Mesothelial cell of epicardium (in vitro differentiated cells): ENCODE measurements at regions not wholly inside any gene's neighbourhood (a gene's known extent, or its start where the extent isn't known, plus 50 kb on each side); places are given as distances from the start of the nearest gene placed in this dataset.

ENCODE experiments used
- DNase-seq, 2 experiments: peaks; one replicate each; pipeline ENCODE4 v3.0.0; 2021; ENCODE audit warnings: low spot score in 2 of 2; ENCODE audit not compliant: unreplicated experiment in 2 of 2
- H3K27ac Mint-ChIP-seq: 2 replicates; pipeline ENCODE4 v1.8.0; 2021; ENCODE audit warnings: mixed read lengths
- H3K27me3 Mint-ChIP-seq: 2 replicates; pipeline ENCODE4 v1.8.0; 2021; ENCODE audit warnings: low read depth, mixed read lengths
- H3K36me3 Mint-ChIP-seq: 2 replicates; pipeline ENCODE4 v1.8.0; 2021; ENCODE audit warnings: mixed read lengths
- H3K4me1 Mint-ChIP-seq: 2 replicates; pipeline ENCODE4 v1.8.0; 2021; ENCODE audit warnings: mixed read lengths
- H3K4me3 Mint-ChIP-seq: 2 replicates; pipeline ENCODE4 v1.8.0; 2021; ENCODE audit warnings: mild to moderate bottlenecking, moderate library complexity, mixed read lengths
- H3K9me3 Mint-ChIP-seq: 2 replicates; pipeline ENCODE4 v1.8.0; 2021; ENCODE audit warnings: mixed read lengths
- CTCF ChIP-seq: fragments of 200-600 bp; sonication (generic); IDR thresholded peaks from one replicate; pipeline ENCODE4 v1.5.0; 2021; ENCODE audit warnings: antibody characterized with exemption; ENCODE audit not compliant: unreplicated experiment

- peaks cover under 1% of the 10 kb centered on the region for H3K9me3 Mint-ChIP-seq
- H3K36me3 Mint-ChIP-seq = no peaks in the 10 kb centered on the region
- H3K27me3 Mint-ChIP-seq = no peaks in the 10 kb centered on the region
- no peak overlapping the region for H3K4me3 Mint-ChIP-seq
- no peak for DNase-seq
- TF ChIP-seq CTCF = no peak
- H3K27ac Mint-ChIP-seq = no peak overlapping the region
- peaks cover 13% of the 10 kb centered on the region for H3K4me1 Mint-ChIP-seq
These were observed 76.6 kb upstream of the PMEPA1 start for GRCh38 chr20:57786304-57786932.

- Mint-ChIP-seq H3K27me3 (no peaks in the 10 kb centered on the region), H3K27ac (no peak overlapping the region), H3K4me3 (no peak overlapping the region), H3K4me1 (peaks cover 13% of the 10 kb centered on the region), H3K36me3 (no peaks in the 10 kb centered on the region), H3K9me3 (no peaks in the 10 kb centered on the region)
- DNase-seq = no peak
- no peak for TF ChIP-seq CTCF
These were observed 75.9 kb upstream of the PMEPA1 start for GRCh38 chr20:57785720-57786119.

- H3K36me3 Mint-ChIP-seq = no peaks in the 10 kb centered on the region
- no peak overlapping the region for H3K4me3 Mint-ChIP-seq
- no peaks in the 10 kb centered on the region for H3K27me3 Mint-ChIP-seq
- no peak for DNase-seq
- no peaks in the 10 kb centered on the region for H3K9me3 Mint-ChIP-seq
- H3K27ac Mint-ChIP-seq = no peak overlapping the region
- peaks cover 16% of the 10 kb centered on the region for H3K4me1 Mint-ChIP-seq
- no peak for TF ChIP-seq CTCF
These were observed 75.2 kb upstream of the PMEPA1 start for GRCh38 chr20:57785061-57785460.

- no peak for TF ChIP-seq CTCF
- H3K4me3 Mint-ChIP-seq = no peak overlapping the region
- H3K4me1 Mint-ChIP-seq = peaks cover 22% of the 10 kb centered on the region
- no peak for DNase-seq
- H3K36me3 Mint-ChIP-seq = no peaks in the 10 kb centered on the region
- no peak overlapping the region for H3K27ac Mint-ChIP-seq
- H3K27me3 Mint-ChIP-seq = no peaks in the 10 kb centered on the region
- no peaks in the 10 kb centered on the region for H3K9me3 Mint-ChIP-seq
These were observed 74.4 kb upstream of the PMEPA1 start for GRCh38 chr20:57783956-57784837.

GRCh38 chr20:57783196-57783595 lies 73.4 kb upstream of the PMEPA1 start:
- peaks cover 31% of the 10 kb centered on the region for H3K4me1 Mint-ChIP-seq
- no peak overlapping the region for H3K27ac Mint-ChIP-seq
- no peaks in the 10 kb centered on the region for H3K9me3 Mint-ChIP-seq
- H3K4me3 Mint-ChIP-seq = no peak overlapping the region
- no peaks in the 10 kb centered on the region for H3K36me3 Mint-ChIP-seq
- TF ChIP-seq CTCF = no peak
- no peaks in the 10 kb centered on the region for H3K27me3 Mint-ChIP-seq
- DNase-seq = no peak
